HEK293 (cell line): ENCODE measurements at regions not wholly inside any gene's neighbourhood (a gene's known extent, or its start where the extent isn't known, plus 50 kb on each side); places are given as distances from the start of the nearest gene placed in this dataset.

Source experiments
- CTCF ChIA-PET: fragments of 350-600 bp; formaldehyde crosslinking; extraction: SDS; loops from one replicate; lab custom pipeline; 2021; ENCODE audit warnings: antibody characterized with exemption; lab: Yijun Ruan, JAX
- POLR2A ChIA-PET: fragments of 300-600 bp; formaldehyde crosslinking; extraction: SDS; loops from one replicate; lab custom pipeline; 2020; ENCODE audit warnings: antibody characterized with exemption, inconsistent platforms; lab: Yijun Ruan, JAX
- H3K27ac ChIP-seq: fragments of 200-500 bp; sonication (Bioruptor generic); 2 replicates; pipeline ENCODE4 v1.5.1; 2014; ENCODE audit warnings: low read depth, low read length, control low read depth, inconsistent platforms; ENCODE audit errors: extremely low read depth
- H3K36me3 ChIP-seq, 2 experiments: fragments of 200-500 bp in 1 of 2; sonication (Bioruptor generic) in 1 of 2; 1 replicate in 1 of 2; 2 replicates in 1 of 2; pipeline ENCODE4 v1.5.1; 2014 to 2017; ENCODE audit warnings: inconsistent platforms in 2 of 2, low read length in 2 of 2; ENCODE audit not compliant: control insufficient read depth in 2 of 2, insufficient read depth in 1 of 2
- H3K4me1 ChIP-seq: fragments of 200-500 bp; sonication (Bioruptor generic); 2 replicates; pipeline ENCODE4 v1.5.1; 2014; ENCODE audit warnings: mild to moderate bottlenecking, low read length, inconsistent platforms; ENCODE audit not compliant: control insufficient read depth, insufficient read depth
- H3K4me3 ChIP-seq: 2 replicates; pipeline ENCODE4 v1.5.1; 2011; ENCODE audit warnings: low read depth, mild to moderate bottlenecking, control low read depth, low read length, moderate library complexity
- H3K9me3 ChIP-seq: fragments of 200-500 bp; sonication (Bioruptor generic); 2 replicates; pipeline ENCODE4 v1.5.1; 2014; ENCODE audit warnings: low read depth, low read length, inconsistent platforms; ENCODE audit not compliant: control insufficient read depth, insufficient read depth
- INSM2 ChIP-seq: fragments of 450-650 bp; formaldehyde crosslinking; IDR thresholded peaks from 2 replicates; pipeline ENCODE4 v1.5.1; 2016; ENCODE audit warnings: missing biosample characterization, missing genetic modification characterization
- KLF17 ChIP-seq: fragments of 450-650 bp; formaldehyde crosslinking; IDR thresholded peaks from 2 replicates; pipeline ENCODE4 v1.5.1; 2016; ENCODE audit warnings: missing biosample characterization, missing genetic modification characterization
- ZBTB1 ChIP-seq: fragments of 450-650 bp; formaldehyde crosslinking; IDR thresholded peaks from 2 replicates; pipeline ENCODE4 v1.5.1; 2016; ENCODE audit warnings: missing biosample characterization, missing genetic modification characterization
- ZNF146 ChIP-seq: fragments of 450-650 bp; formaldehyde crosslinking; IDR thresholded peaks from 2 replicates; pipeline ENCODE4 v1.5.1; 2016; ENCODE audit warnings: missing biosample characterization, missing genetic modification characterization
- ZNF202 ChIP-seq: fragments of 450-650 bp; formaldehyde crosslinking; IDR thresholded peaks from 2 replicates; pipeline ENCODE4 v1.5.1; 2016; ENCODE audit warnings: missing biosample characterization, missing genetic modification characterization, borderline replicate concordance
- ZNF221 ChIP-seq: fragments of 450-650 bp; formaldehyde crosslinking; IDR thresholded peaks from 2 replicates; pipeline ENCODE4 v1.5.1; 2017; ENCODE audit warnings: missing biosample characterization, missing genetic modification characterization, borderline replicate concordance
- ZNF223 ChIP-seq: fragments of 450-650 bp; formaldehyde crosslinking; IDR thresholded peaks from 2 replicates; pipeline ENCODE4 v1.5.1; 2016; ENCODE audit warnings: missing biosample characterization, missing genetic modification characterization
- ZNF24 ChIP-seq: fragments of 450-650 bp; formaldehyde crosslinking; IDR thresholded peaks from 2 replicates; pipeline ENCODE4 v1.5.1; 2016; ENCODE audit warnings: missing biosample characterization, missing genetic modification characterization
- ZNF266 ChIP-seq: fragments of 450-650 bp; formaldehyde crosslinking; IDR thresholded peaks from 2 replicates; pipeline ENCODE4 v1.5.1; 2016; ENCODE audit warnings: missing biosample characterization, missing genetic modification characterization, low read depth
- ZNF341 ChIP-seq: fragments of 450-650 bp; formaldehyde crosslinking; IDR thresholded peaks from 2 replicates; pipeline ENCODE4; 2016; ENCODE audit warnings: low read depth, missing biosample characterization, missing genetic modification characterization
- ZNF391 ChIP-seq: fragments of 450-650 bp; formaldehyde crosslinking; IDR thresholded peaks from 2 replicates; pipeline ENCODE4 v1.5.1; 2016; ENCODE audit warnings: low read depth, missing biosample characterization, missing genetic modification characterization, borderline replicate concordance
- ZNF416 ChIP-seq: fragments of 450-650 bp; formaldehyde crosslinking; IDR thresholded peaks from 2 replicates; pipeline ENCODE4 v1.5.1; 2016; ENCODE audit warnings: missing biosample characterization, missing genetic modification characterization
- ZNF423 ChIP-seq: fragments of 450-650 bp; formaldehyde crosslinking; IDR thresholded peaks from 2 replicates; pipeline ENCODE4 v1.5.1; 2016; ENCODE audit warnings: missing biosample characterization, missing genetic modification characterization
- ZNF600 ChIP-seq: fragments of 450-650 bp; formaldehyde crosslinking; IDR thresholded peaks from 2 replicates; pipeline ENCODE4 v1.5.1; 2016; ENCODE audit warnings: missing biosample characterization, missing genetic modification characterization
- ZNF623 ChIP-seq: fragments of 450-650 bp; formaldehyde crosslinking; IDR thresholded peaks from 2 replicates; pipeline ENCODE4 v1.5.1; 2016; ENCODE audit warnings: missing biosample characterization, missing genetic modification characterization
- ZNF677 ChIP-seq: fragments of 450-650 bp; IDR thresholded peaks from 2 replicates; pipeline ENCODE4 v1.5.0; 2018; ENCODE audit warnings: missing biosample characterization, mild to moderate bottlenecking, missing genetic modification characterization, moderate library complexity
- ZNF707 ChIP-seq: fragments of 450-650 bp; formaldehyde crosslinking; IDR thresholded peaks from 2 replicates; pipeline ENCODE4 v1.5.1; 2016; ENCODE audit warnings: missing biosample characterization, missing genetic modification characterization
- ZNF785 ChIP-seq: fragments of 450-650 bp; formaldehyde crosslinking; IDR thresholded peaks from 2 replicates; pipeline ENCODE4 v1.5.1; 2016; ENCODE audit warnings: missing biosample characterization, missing genetic modification characterization
- ZSCAN23 ChIP-seq: fragments of 450-650 bp; formaldehyde crosslinking; IDR thresholded peaks from 2 replicates; pipeline ENCODE4 v1.5.1; 2016; ENCODE audit warnings: missing biosample characterization, missing genetic modification characterization
- ZSCAN5A ChIP-seq: fragments of 450-650 bp; formaldehyde crosslinking; IDR thresholded peaks from 2 replicates; pipeline ENCODE4 v1.5.1; 2016; ENCODE audit warnings: missing biosample characterization, missing genetic modification characterization
- TF ChIP-seq, protein P1 (sequence below): IDR thresholded peaks from 2 replicates; pipeline ENCODE4 v1.6.1; 2011; ENCODE audit warnings: mild to moderate bottlenecking, low read depth, low read length, borderline replicate concordance

DNA sequence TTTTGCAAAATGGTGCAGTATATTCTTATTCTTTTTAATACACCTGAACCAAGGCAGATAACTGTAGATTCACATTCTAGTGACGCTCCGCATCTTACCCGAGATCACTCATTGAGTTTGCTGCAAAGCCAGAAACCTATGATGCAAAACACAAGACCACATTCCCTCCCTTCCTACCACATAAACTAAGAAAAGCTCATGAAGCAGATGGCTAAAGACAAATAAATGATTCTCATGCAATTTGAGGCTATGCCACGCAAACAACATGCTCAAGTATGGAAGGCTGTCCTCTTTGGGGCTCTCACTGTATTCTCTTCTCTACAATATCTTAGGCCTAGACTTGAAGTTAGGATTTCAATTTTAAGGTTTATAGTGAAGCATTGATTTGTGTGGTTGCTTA is 95.0 kb upstream of the BMPER start:
- POLR2A ChIA-PET: interaction anchor here (0.7 kb wide), 1 partner anchor 100 kb away, joined by 7 read pairs; no protein-coding TSS in a partner anchor
- TF ChIP-seq ZNF202 (no peak), ZNF416 (no peak), INSM2 (tag by site-specific recombination) (no peak)
- CTCF ChIA-PET: interaction anchor here (0.6 kb wide), 1 partner anchor 186 kb away, joined by 4 read pairs; no protein-coding TSS in a partner anchor

DNA sequence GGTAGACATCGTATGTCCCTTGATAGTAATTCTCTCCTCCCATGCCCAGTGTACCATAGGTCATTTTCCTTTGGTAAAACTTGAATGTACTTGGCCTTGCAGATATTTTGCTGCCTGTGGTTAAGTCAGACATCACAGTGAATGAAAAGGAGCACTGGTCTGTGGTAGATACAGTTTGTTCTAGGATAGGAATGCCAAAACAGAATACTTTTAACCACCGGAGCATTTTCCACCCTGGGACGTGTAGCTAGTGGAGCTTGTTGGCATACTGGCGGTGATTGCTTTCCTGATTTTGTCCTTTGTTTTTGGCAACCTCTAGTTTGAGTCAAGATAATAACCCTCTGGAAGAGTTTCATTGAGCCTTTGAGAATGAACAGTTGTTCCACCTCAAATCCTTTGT is 92.0 kb upstream of the BMPER start:
- Histone ChIP-seq H3K4me1 (peaks cover 9% of the 10 kb centered on the region), H3K27ac (no peak overlapping the region), H3K36me3 (no peaks in the 10 kb centered on the region), H3K4me3 (no peak overlapping the region), H3K9me3 (no peaks in the 10 kb centered on the region; the same call in 1 of the 2 replicates)
- POLR2A ChIA-PET: no interaction called here
- CTCF ChIA-PET: no interaction called here
- TF ChIP-seq ZBTB1 (tag by site-specific recombination): no peak
- TF ChIP-seq ZNF707 (tag by site-specific recombination): no peak
- no peak for TF ChIP-seq ZNF146
- TF ChIP-seq ZNF24: no peak
- no peak for TF ChIP-seq ZNF223 (tag by site-specific recombination)
- no peak for TF ChIP-seq ZNF600 (tag by site-specific recombination)
- no peak for TF ChIP-seq ZNF266 (tag by site-specific recombination)
- no peak for TF ChIP-seq ZNF341 (tag by site-specific recombination)
- no peak for TF ChIP-seq ZNF785 (tag by site-specific recombination)
- no peak for TF ChIP-seq ZSCAN5A (tag by site-specific recombination)
- TF ChIP-seq KLF17 (tag by site-specific recombination): no peak
- no peak for TF ChIP-seq ZNF416
- TF ChIP-seq ZNF623 (tag by site-specific recombination): no peak
- TF ChIP-seq ZNF677 (tag by site-specific recombination): no peak
- no peak for TF ChIP-seq ZNF391 (tag by site-specific recombination)
- TF ChIP-seq ZNF221 (tag by site-specific recombination): no peak
- TF ChIP-seq, protein P1, sequence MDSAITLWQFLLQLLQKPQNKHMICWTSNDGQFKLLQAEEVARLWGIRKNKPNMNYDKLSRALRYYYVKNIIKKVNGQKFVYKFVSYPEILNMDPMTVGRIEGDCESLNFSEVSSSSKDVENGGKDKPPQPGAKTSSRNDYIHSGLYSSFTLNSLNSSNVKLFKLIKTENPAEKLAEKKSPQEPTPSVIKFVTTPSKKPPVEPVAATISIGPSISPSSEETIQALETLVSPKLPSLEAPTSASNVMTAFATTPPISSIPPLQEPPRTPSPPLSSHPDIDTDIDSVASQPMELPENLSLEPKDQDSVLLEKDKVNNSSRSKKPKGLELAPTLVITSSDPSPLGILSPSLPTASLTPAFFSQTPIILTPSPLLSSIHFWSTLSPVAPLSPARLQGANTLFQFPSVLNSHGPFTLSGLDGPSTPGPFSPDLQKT: no peak
- no peak for TF ChIP-seq ZSCAN23 (tag by site-specific recombination)
- TF ChIP-seq ZNF423: no peak

More for the DNA sequence above, 95.0 kb upstream of the BMPER start:
- H3K9me3 ChIP-seq: no peaks in the 10 kb centered on the region; the same call in 1 of the 2 replicates
- no peaks in the 10 kb centered on the region for H3K36me3 ChIP-seq
- no peak overlapping the region for H3K4me3 ChIP-seq
- H3K27ac ChIP-seq: no peak overlapping the region
- H3K4me1 ChIP-seq: peaks cover 4% of the 10 kb centered on the region
